Hypothalamus (tissue), 51 donors: ENCODE measurements at regions not wholly inside any gene's neighbourhood (a gene's known extent, or its start where the extent isn't known, plus 50 kb on each side); places are given as distances from the start of the nearest gene placed in this dataset.
"Not testable (repeated sequence)": the region's sequence is repeated elsewhere in the genome, so short reads cannot be mapped to it uniquely, and the experiment has no call there.

Experiments
- DNase-seq, 51 donors: peaks; one replicate each; lab custom pipeline; 2025; lab: John Stamatoyannopoulos, UW

DNA sequence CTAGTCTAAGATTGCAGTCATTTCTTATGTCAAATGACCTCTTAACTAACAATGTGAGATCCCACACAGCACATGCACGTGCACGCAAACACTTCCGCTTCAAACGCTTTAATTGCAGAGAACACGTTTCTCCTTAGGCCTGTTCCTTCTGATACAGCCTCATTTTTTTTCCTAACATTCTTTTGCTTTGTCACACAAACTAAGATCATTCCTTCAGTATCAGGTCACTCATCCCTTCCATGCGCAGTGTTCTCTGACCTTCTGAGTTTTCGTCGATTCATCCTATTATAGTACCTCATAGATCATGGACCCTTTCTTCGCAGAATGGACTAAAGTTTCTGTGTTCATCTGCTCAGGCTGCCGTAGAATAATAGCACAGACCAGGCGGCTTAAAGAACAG lies 327.1 kb upstream of the CDH19 start:
- no peak for DNase-seq

DNA sequence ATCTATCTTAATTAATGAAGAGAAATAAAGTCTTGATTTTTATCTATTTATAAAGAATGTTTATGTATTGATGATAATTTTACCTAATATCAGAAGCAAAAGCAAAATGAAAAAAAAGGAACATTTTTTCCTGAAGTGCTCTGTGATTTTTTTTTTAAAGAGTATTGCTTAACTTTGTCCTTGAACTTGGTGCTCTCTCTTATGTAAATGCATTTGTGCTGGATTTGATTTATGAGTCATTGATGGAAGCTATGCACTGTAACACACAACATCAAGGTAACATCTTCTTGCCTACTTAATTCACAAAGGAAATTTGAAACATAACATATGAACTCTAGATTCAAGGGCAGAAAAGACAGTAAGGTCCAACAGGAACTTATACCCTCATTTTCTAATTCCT lies 312.9 kb upstream of the CDH19 start:
- no peak for DNase-seq

DNA sequence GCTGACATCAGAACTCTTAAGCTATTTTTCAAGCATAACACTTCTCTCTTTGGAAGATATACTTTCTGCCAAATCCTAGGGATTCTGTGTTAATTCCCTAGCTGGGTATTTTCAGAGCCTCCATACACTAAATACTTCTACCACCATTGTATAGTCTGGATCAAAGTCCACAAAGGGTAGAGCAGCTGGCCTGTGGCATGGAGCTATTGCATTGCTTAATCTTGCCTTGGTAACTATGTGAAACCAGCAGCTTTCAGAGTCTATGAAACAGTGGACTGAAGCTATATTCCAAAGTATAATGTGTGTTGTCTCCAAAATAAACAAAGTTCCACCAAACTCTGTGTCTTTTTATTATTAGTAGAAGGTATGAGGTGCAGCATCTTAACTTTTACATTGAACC lies 296.9 kb upstream of the CDH19 start:
- no peak for DNase-seq

DNA sequence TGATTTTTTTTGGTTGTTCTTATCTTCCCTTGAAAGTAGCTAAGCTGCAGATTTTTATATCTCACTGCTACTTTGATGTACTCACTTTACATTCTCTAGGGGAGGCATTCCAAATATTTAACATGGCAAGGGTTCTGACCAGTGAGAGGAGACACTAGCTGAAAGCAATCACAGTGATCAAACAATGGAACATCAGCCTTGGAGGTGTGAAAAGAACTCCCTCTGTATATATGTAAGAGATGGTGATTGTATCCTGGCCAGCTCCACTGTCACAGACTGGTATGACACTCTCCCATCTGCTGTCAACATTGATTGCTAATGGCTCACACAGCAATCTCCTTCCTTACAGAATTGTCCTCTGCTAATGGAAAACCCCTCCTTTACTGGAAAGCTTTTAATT lies 291.7 kb upstream of the CDH19 start:
- DNase-seq: no peak

DNA sequence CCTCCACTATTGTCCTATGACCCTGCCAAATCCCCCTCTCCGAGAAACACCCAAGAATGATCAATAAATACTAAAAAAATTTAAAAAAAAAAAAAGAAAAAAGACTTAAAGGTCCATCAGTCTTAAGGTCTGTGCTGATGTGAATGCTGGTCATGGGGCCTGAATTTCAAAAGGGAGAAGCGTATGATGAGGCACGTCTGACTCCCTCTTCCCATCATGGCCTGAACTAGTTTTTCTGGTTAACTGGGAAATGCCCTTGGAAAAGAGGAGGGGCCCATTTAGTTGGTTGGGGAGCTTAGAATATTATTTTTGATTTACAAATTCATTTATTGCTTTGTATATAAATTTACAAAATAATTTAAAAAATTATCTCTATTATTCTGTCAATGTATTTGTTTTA lies 291.0 kb upstream of the CDH19 start:
- DNase-seq: no peak

DNA sequence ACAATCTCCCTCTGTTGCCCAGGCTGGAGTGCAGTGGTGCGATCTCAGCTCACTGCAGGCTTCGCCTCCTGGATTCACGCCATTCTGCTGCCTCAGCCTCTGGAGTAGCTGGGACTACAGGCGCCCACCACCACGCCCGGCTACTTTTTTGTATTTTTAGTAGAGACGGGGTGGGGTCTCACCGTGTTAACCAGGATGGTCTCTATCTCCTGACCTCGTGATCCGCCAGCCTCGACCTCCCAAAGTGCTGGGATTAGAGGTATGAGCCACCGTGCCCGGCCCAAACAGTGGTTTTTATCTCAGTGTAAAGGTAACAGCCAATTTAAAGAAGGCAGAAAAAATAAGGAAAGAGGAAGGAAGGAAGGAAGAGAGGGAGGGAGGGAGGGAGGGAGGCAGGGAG lies 288.5 kb upstream of the CDH19 start:
- DNase-seq: not testable (repeated sequence)

DNA sequence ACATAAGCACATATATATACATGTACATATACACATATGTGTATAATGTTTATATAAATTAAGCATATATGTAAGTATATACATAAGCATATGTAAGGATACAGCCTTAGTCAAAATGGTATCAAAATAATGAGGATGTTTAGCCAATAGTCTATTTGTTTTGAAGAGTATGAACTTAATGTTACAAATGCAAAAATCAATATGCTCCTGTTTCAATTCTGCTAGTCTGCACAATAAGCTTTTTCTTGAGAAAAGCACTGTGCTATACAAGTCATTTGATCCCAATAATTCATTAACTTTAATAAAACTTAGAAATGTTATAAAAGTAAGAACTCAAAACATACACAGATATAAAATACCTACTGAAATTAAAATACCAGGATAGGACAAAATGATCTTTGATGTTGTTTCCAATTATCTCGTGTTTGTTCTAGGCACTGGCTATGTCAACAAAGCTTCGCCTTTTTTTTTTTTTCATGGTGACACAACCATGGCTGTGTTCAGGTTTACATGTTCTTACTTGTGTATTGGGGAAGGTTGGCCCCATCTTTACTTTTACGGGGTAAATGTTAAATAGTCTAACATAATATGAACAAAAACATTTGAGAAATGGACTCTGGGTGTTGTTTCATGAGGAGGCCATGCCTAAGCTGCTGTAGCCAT lies 271.1 kb upstream of the CDH19 start:
- DNase-seq: no peak

DNA sequence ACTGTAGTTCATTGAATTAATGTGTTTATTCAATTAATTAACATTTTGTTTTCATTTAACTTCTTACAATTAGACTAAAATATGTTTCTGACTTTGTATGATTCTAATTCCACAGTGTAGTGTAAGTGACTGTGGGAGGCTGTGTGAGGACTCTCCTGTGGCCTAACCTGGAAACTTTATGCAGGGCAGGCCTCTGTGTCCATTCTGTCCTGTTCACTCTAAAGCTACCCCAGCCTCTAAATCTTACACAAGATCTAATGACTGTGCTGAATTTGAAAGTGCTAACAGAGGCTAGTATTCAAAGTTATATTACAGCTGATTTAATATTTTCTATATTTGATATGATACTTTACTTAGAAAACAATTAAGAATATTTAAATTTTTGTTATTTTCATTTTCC lies 270.5 kb upstream of the CDH19 start:
- DNase-seq: no peak

DNA sequence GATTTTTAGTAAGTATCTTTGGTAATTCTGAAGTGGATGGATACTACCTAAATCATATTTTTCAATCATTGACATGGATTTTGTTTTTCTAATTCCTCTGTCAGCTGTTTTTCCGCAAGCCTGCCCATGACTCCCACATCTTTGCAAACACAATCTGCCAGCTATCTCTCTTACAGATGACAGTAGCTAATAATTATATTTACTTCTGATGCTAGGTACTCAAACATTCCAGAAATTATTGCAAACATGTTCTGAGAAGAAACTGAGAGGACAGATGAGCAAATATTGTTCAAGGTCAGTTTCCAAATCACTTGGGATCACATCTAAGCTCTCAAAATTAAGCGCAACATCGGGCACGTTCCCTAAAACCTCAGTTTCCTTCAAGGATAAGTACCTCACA lies 270.0 kb upstream of the CDH19 start:
- no peak for DNase-seq

DNA sequence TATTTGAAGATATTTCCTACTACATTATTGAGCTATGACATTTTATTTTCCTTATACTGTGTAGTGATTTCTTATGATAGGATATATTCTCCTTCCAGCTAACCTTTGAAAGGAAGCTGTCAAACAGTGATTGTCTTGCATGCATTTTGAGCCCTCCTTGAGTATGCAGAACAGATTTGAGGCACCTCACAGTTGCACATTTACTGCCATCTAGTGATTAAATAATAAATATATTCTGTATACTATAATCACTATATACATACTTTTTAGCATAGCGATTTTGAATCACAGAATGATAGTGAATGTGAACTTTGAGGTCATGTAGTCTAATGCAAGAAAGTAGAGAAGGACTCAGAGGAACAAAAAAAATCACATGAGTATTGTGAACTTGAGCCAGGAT lies 268.4 kb upstream of the CDH19 start:
- DNase-seq: peak in 1 of 51 donors; percentile 13

DNA sequence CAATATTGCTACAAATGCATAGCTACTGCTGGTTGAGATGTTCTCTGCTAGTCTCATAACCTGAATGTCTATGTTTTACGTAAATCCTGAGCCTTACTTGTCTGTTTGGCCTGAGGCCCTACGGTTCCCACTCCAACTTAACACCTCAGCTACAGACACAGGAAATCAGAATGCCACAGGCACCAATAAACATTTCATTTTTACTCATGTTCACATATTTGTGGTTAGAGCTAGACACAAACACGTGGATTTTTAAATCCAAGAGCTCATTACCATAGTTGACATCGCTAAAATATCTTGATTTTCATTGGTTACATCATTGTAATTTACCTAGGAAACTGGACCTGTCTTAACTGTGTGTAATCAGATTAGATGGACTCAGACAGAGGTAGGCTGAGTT lies 263.8 kb upstream of the CDH19 start:
- no peak for DNase-seq

DNA sequence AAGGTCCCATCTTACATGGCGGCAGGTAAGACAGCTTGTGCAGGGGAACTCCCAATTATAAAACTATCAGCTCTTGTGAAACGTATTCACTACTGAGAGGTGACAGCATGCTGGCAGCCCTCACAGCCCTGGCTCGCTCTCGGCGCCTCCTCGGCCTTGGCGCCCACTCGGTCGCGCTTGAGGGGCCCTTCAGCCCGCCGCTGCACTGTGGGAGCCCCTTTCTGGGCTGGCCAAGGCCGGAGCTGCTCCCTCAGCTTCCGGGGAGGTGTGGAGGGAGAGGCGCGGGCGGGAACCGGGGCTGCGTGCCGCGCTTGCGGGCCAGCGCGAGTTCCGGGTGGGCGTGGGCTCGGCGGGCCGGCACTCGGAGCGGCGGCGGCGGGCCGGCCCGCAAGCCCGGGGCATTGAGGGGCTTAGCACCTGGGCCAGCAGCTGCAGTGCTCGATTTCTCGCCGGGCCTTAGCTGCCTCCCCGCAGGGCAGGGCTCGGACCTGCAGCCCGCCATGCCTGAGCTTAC lies 262.6 kb upstream of the CDH19 start:
- DNase-seq: not testable (repeated sequence)

DNA sequence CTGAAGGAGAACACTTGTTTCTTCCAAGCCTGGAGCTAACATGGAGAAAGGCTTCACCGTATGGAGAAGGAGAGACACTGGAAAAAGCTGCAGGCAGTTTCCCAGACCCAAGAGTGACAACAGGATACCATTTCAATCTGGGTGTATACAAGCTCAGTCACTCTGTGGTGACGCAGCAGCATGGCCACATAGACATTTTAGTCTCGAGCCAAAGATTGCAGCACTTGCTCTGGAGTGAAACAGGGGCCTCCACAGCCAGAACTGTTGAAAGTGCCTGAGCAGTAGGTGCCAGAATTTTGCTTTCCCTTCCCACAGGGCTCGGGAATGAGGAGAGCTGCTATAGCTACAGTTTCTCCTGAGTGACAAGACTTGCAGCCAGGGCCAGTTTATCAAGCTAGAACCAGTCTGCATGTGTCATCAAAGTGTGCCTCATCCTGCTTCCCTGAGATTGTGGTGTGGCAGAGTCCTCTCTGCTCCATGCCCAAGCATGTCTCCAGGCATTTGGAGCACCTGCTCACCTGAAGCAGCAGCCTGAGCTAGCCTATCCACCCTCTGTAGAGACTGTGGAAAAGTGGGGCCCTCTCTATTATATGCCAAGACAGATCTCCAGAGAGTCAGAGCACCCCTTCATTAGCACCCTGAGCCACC lies 234.6 kb upstream of the CDH19 start:
- no peak for DNase-seq

DNA sequence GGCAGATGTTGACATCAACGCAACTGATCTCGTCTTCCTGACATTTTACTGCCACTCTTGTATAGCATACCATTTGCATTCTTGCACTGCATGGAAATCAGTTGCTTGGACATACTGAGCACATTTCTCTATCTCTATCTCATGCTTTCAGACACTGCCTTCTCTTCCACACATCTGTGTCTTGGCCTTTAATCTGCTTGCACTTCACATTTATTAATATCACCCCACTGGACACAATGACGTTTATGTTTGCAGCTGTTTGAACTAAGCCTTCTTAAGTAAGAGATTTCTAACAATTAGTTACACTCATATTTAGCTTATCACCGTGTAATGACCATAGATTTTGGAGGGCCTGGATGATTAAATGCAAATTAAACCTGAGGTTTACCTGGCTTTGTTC lies 229.8 kb upstream of the CDH19 start:
- no peak for DNase-seq

DNA sequence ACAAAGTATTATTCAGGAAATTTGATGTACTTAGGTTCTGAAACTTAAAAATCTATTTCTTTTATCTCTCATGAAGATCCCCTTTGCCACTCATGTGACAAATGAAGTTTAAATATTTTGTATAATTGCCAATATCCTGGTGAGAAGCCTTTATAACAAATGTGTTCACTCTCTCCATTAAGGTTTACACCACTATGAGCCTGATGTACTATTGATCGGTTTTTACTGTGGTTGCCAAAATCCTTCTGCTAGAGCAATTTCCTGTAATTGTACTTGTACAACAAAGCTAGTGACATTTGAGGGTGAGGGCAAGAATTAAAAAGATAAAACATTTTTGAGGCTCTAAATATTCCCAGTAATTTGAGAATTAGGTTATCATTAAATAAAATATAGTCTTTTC lies 222.3 kb upstream of the CDH19 start:
- no peak for DNase-seq

DNA sequence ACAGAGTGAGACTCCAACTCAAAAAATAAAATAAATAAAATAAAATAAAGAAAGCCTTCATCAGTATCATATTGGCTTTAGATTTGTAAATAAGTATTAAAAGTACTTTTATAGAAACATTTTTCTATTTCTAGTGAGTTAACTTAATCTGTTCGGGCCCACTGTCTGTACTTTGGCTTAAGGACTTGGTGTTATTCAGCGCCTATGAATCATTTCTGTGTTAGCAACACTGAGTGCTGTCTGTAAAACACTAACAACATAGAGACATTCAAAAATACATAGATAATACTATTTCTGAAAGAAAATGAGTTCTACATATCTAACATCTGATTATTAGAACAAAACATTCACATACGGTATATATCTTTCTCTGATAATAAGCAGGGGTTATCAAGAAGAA lies 221.5 kb upstream of the CDH19 start:
- DNase-seq: no peak

DNA sequence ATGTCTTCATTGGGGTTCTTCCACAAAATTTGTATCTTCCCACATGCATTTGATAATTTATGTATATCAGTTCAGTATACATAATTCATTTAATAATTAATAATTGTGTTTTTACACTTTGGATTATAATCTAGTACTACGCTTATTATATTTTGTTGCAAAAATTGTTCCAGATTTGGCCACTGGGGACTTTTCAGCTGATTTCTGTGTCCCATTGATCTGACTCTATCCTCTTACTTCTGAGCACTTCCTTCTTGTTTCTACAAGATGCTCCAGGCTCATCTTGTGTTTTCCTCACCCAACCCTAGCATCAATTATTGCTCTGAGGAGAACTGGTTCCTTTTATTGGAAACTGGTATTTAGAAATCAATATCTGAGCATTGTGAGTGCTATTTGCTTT lies 215.3 kb upstream of the CDH19 start:
- no peak for DNase-seq

DNA sequence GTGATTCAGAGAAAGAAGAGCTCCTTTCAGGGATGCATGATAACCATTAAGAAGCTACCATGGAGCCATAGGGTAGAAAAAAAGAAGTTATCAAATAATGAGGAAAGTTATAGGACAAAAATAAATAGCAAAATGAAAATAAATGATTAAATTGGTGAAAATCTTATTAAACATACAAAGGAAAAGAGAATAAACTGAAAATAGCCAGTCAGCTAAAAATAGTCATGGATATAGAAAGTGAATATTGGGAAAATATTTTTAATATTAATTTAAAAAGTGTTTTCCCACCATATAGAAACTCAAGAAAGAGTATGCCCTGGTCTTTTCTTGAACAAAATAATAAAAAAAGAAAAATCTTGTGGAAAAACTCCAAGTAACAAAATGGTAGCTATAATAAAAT lies 209.2 kb upstream of the CDH19 start:
- DNase-seq: no peak

DNA sequence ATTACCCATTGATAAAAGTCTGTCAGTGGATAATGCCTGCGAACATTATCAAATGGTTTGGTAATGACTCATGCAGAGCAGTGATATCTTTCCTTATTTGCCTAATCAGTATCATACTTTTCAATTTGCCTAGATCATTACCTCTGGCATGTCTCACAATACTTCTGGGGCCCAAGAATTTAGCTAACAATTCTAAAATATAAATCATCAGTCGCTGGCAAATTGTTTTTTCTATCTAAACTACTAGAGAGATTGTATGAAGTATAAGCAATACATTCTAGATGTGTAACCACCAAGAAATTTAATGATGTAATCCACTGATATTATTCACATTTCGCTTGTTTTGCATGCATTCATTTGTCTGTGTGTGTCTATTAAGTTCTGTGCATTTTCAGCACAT lies 191.2 kb upstream of the CDH19 start:
- no peak for DNase-seq

DNA sequence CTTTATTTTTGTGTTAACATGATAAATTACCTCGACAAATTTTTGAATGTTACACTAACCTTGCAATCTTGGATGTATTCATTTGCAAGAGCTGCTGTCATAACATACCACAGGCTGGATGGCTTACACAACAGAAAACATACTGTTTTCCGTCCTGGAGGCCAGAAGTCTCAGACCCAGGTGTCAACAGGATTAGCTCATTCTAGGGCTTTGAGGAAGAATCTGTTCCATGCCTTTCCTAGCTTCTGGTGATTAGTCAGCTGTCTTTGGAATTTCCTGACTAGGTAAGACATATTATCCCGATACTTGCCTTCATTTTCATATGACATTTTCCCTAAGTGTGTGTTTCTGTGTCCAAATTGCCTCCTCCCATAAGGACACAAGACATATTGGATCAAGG lies 188.6 kb upstream of the CDH19 start:
- DNase-seq: no peak

DNA sequence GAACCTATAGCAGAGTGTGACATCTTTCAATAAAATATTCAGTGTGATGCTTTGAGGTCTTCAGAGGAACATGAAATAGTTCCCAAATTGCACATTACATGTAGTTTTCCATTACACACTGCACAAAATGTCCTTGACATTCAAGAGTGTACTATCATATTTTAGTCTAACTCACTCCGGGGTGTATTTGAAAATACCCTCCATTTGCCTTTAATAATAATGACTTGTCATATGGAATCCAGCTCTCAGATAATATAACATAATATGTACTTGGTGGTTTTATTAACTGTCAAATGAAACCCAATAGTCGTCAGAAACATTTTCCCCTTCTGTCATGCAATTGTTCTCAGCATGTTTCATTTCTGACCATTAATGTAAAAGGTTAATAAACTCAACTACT lies 176.7 kb upstream of the CDH19 start:
- no peak for DNase-seq

DNA sequence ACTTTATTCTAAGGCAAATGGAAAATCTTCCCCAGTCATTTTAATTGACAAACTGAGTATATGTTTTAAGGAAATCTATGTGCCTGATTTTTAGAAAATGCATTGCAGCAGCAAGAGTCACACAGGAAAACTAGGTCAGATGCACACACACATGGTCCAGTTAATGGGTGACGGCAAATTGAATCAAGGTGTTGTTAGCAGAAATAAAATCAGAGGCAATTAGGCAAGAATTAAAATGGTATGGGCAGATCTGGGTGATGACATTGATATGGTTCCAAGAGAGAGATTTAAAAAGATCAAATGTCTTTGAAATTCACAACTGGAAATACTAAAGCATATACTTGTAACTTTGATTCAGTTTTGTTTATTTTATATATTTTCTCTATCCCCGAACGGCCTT lies 174.2 kb upstream of the CDH19 start:
- DNase-seq: no peak

DNA sequence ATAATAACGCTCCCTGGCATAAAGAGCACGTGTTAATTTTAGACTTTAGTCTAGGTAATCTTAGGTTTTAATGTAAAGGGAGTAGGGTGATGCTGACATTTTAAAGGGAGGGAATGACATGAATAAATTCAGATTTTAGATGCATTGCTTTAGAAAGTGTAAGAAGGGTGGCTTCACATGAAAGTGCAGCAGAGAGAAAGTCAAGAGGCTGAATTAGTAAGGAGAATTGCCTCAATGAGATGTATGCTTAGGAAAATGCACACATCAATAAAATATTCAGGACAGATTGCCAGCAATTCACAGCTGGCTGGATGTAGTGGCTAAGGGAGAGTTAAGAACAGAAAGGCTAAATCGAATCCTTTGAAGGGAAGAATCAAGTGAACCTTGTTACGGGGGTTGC lies 165.5 kb upstream of the CDH19 start:
- DNase-seq: no peak
